Esophagus muscularis mucosa (tissue), 4 donors: ENCODE measurements at regions not wholly inside any gene's neighbourhood (a gene's known extent, or its start where the extent isn't known, plus 50 kb on each side); places are given as distances from the start of the nearest gene placed in this dataset.

Experiments
- EP300 ChIP-seq: sonication (generic); formaldehyde crosslinking; IDR thresholded peaks from one replicate; pipeline ENCODE4 v1.6.1; 2017; ENCODE audit warnings: antibody characterized with exemption
- POLR2A ChIP-seq: fragments of 450-650 bp; IDR thresholded peaks from one replicate; pipeline ENCODE4 v1.6.1; 2017; ENCODE audit warnings: antibody characterized with exemption, moderate library complexity, mild to moderate bottlenecking, low read depth
- POLR2AphosphoS5 ChIP-seq, 2 donors: sonication (generic); formaldehyde crosslinking; IDR thresholded peaks; one replicate each; pipeline ENCODE4 v1.6.1; 2017; ENCODE audit warnings: antibody characterized with exemption in 2 of 2
- TF ChIP-seq, protein P1 (sequence below), 3 experiments: fragments of 200-600 bp in 2 of 3; fragments of 450-650 bp in 1 of 3; sonication (generic) in 2 of 3; IDR thresholded peaks; one replicate each; pipeline ENCODE4 v1.5.1; 2017 to 2019; ENCODE audit warnings: antibody characterized with exemption in 3 of 3, mild to moderate bottlenecking in 2 of 3, moderate library complexity in 1 of 3

DNA sequence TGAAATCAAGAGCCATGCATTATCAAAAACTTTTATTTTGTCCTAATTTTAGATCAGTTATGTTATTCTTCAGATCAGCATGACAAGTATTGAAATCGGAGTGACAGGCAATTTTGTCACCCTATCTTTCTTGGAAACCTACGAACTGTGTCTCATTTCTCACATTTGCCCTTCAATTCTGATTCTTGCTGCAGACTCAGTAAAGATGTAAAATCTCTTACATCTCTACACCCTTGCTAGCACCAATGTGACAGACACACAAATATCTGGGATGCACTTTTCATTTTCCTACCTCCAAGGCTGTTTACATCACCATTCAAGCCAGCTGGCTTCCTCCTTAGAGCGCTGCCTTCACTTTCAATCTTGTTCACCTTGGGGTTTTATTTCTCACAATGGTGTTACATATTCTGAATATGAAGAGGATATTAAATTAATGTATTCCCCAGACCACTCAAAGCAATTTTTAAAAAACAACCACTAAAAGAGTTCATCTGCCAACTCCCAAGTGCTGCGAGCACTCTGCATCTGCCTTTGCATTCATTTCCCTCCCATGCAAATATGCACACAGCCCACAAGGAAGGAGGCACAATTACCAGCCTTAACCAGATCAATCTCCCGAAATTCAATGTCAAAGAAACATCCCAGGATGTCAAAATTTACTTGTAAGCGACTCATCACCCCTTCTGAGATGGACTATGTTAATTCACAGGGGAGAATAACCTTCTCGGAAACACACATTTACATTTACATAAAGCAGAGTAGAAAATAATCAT is 164.3 kb downstream of the ENC1 start:
- TF ChIP-seq, protein P1, sequence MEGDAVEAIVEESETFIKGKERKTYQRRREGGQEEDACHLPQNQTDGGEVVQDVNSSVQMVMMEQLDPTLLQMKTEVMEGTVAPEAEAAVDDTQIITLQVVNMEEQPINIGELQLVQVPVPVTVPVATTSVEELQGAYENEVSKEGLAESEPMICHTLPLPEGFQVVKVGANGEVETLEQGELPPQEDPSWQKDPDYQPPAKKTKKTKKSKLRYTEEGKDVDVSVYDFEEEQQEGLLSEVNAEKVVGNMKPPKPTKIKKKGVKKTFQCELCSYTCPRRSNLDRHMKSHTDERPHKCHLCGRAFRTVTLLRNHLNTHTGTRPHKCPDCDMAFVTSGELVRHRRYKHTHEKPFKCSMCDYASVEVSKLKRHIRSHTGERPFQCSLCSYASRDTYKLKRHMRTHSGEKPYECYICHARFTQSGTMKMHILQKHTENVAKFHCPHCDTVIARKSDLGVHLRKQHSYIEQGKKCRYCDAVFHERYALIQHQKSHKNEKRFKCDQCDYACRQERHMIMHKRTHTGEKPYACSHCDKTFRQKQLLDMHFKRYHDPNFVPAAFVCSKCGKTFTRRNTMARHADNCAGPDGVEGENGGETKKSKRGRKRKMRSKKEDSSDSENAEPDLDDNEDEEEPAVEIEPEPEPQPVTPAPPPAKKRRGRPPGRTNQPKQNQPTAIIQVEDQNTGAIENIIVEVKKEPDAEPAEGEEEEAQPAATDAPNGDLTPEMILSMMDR (IDR thresholded peaks at IDR 0.05) = no peak
- TF ChIP-seq POLR2A (no peak), POLR2AphosphoS5 (IDR thresholded peaks at IDR 0.05) (no peak), EP300 (no peak)
